CD14-positive monocyte (primary cell): ENCODE measurements at regions not wholly inside any gene's neighbourhood (a gene's known extent, or its start where the extent isn't known, plus 50 kb on each side); places are given as distances from the start of the nearest gene placed in this dataset.

Experiments used
- DNase-seq, 3 donors: peaks; one replicate each; pipeline ENCODE4 v3.0.0-alpha.2; 2011 to 2022
- H2AFZ ChIP-seq: 2 replicates; pipeline ENCODE4 v1.6.0; 2012; ENCODE audit warnings: mild to moderate bottlenecking, low read depth, low read length, inconsistent platforms; ENCODE audit not compliant: insufficient read depth, poor library complexity, severe bottlenecking
- H3K27ac ChIP-seq, 2 donors: 1 replicate in 1 of 2; 2 replicates in 1 of 2; pipeline ENCODE4 v1.5.1; 2012 to 2013; ENCODE audit warnings: low read length in 2 of 2, control low read depth in 1 of 2, inconsistent platforms in 1 of 2, low read depth in 1 of 2, mild to moderate bottlenecking in 1 of 2
- H3K27me3 ChIP-seq, 2 donors: one replicate each; pipeline versions ENCODE4 v1.6.0 to v1.6.1; 2011 to 2013; ENCODE audit warnings: low read length in 2 of 2; ENCODE audit not compliant: control insufficient read depth in 2 of 2, insufficient read depth in 2 of 2
- H3K36me3 ChIP-seq, 2 donors: replicated peaks in 1 of 2; 1 replicate in 1 of 2; 2 replicates in 1 of 2; pipeline versions ENCODE4 v1.5.1 to v1.6.1; 2012 to 2013; ENCODE audit warnings: low read length in 2 of 2, control low read depth in 1 of 2, inconsistent platforms in 1 of 2, mild to moderate bottlenecking in 1 of 2; ENCODE audit not compliant: insufficient read depth in 2 of 2, control insufficient read depth in 1 of 2
- H3K4me1 ChIP-seq, 2 donors: 1 replicate in 1 of 2; 2 replicates in 1 of 2; pipeline versions ENCODE4 v1.5.1 to v1.6.1; 2012 to 2013; ENCODE audit warnings: low read length in 2 of 2, control low read depth in 1 of 2, inconsistent platforms in 1 of 2, mild to moderate bottlenecking in 1 of 2, moderate library complexity in 1 of 2; ENCODE audit not compliant: insufficient read depth in 2 of 2, control insufficient read depth in 1 of 2
- H3K4me2 ChIP-seq: replicated peaks from 2 replicates; pipeline ENCODE3; 2012; ENCODE audit warnings: low read length, moderate library complexity, mild to moderate bottlenecking; ENCODE audit not compliant: poor library complexity, severe bottlenecking; ENCODE audit errors: extremely low read depth
- H3K4me3 ChIP-seq, 3 experiments: fragments of 200-600 bp in 1 of 3; sonication (generic) in 1 of 3; replicated peaks in 1 of 3; 1 replicate in 2 of 3; 2 replicates in 1 of 3; pipeline ENCODE4 v1.5.1; 2011 to 2013; ENCODE audit warnings: low read length in 3 of 3, mild to moderate bottlenecking in 3 of 3, control low read depth in 2 of 3, low read depth in 2 of 3, inconsistent platforms in 1 of 3, moderate library complexity in 1 of 3
- H3K79me2 ChIP-seq: 2 replicates; pipeline ENCODE4 v1.6.0; 2012; ENCODE audit warnings: mild to moderate bottlenecking, control low read depth, inconsistent platforms, low read length, moderate library complexity; ENCODE audit not compliant: insufficient read depth
- H3K9ac ChIP-seq: 2 replicates; pipeline ENCODE4 v1.6.0; 2017; ENCODE audit warnings: low read length, mild to moderate bottlenecking; ENCODE audit not compliant: insufficient read depth, poor library complexity, severe bottlenecking
- H3K9me3 ChIP-seq, 2 donors: replicated peaks in 1 of 2; 1 replicate in 1 of 2; 2 replicates in 1 of 2; pipeline versions ENCODE4 v1.5.1 to v1.6.1; 2012 to 2013; ENCODE audit warnings: low read length in 2 of 2, control low read depth in 1 of 2; ENCODE audit not compliant: control insufficient read depth in 1 of 2, insufficient read depth in 1 of 2
- H4K20me1 ChIP-seq: 2 replicates; pipeline ENCODE4 v1.6.0; 2012; ENCODE audit warnings: mild to moderate bottlenecking, low read length, control low read depth, moderate library complexity; ENCODE audit not compliant: insufficient read depth
- H3K27ac Mint-ChIP-seq, 7 donors: one replicate each; pipeline ENCODE4 v1.8.0; 2020; ENCODE audit warnings: mild to moderate bottlenecking in 7 of 7, mixed read lengths in 7 of 7, moderate library complexity in 6 of 7, inconsistent platforms in 2 of 7
- H3K27me3 Mint-ChIP-seq, 3 donors: one replicate each; pipeline ENCODE4 v1.8.0; 2021 to 2022; ENCODE audit warnings: low read depth in 3 of 3, mild to moderate bottlenecking in 3 of 3, mixed read lengths in 3 of 3, moderate library complexity in 3 of 3, inconsistent platforms in 1 of 3
- H3K36me3 Mint-ChIP-seq, 2 donors: one replicate each; pipeline ENCODE4 v1.8.0; 2020; ENCODE audit warnings: mixed read lengths in 2 of 2, inconsistent platforms in 1 of 2, mild to moderate bottlenecking in 1 of 2
- H3K4me1 Mint-ChIP-seq: one replicate; pipeline ENCODE4 v1.8.0; 2020; ENCODE audit warnings: mild to moderate bottlenecking, mixed read lengths
- H3K4me3 Mint-ChIP-seq, 2 donors: one replicate each; pipeline ENCODE4 v1.8.0; 2020; ENCODE audit warnings: mild to moderate bottlenecking in 2 of 2, mixed read lengths in 2 of 2, moderate library complexity in 1 of 2
- H3K9me3 Mint-ChIP-seq, 7 donors: one replicate each; pipeline ENCODE4 v1.8.0; 2020 to 2022; ENCODE audit warnings: mixed read lengths in 7 of 7, mild to moderate bottlenecking in 6 of 7, moderate library complexity in 6 of 7, inconsistent platforms in 2 of 7
- WGBS: methylation state at CpG from one replicate; pipeline ENCODE4 v1.1.5; 2013; ENCODE audit warnings: missing lambda C conversion rate; ENCODE audit not compliant: insufficient coverage; 5-methylcytosine and 5-hydroxymethylcytosine counted together
- intact Hi-C, 2 donors: fragments of 100-400 bp; cut with micrococcal nuclease; formaldehyde crosslinking; loops; one replicate each; pipeline versions ENCODE4 v1.15.0 to v1.15.1; 2023
- TF ChIP-seq, protein P1 (sequence below): fragments of 200-600 bp; IDR thresholded peaks from one replicate; pipeline ENCODE4 v1.8.0; 2022; ENCODE audit warnings: antibody characterized with exemption, mild to moderate bottlenecking

GRCh38 chr10:128312250-128312649, 186.0 kb upstream of the MKI67 start:
- Histone ChIP-seq H2AFZ (no peak overlapping the region), H3K4me2 (no peak overlapping the region), H3K79me2 (no peaks in the 10 kb centered on the region), H3K9me3 (no peaks in the 10 kb centered on the region), H3K9ac (no peak overlapping the region), H3K27me3 (no peaks in the 10 kb centered on the region), H3K27ac (no peak overlapping the region), H3K4me3 (no peak overlapping the region), H4K20me1 (no peaks in the 10 kb centered on the region), H3K4me1 (no peaks in the 10 kb centered on the region), H3K36me3 (no peaks in the 10 kb centered on the region)
- no peak overlapping the region for H3K4me3 Mint-ChIP-seq
- peaks cover 0 to 5% (median 2%) of the 10 kb centered on the region in 3 donors for H3K27me3 Mint-ChIP-seq
- 92% methylated on average over 4 of the region's 7 CpGs for WGBS
- no peaks in the 10 kb centered on the region for H3K36me3 Mint-ChIP-seq
- H3K27ac Mint-ChIP-seq = no peak overlapping the region
- no peak for DNase-seq
- intact Hi-C loops = no loop called here
- H3K9me3 Mint-ChIP-seq = no peaks in the 10 kb centered on the region
- no peaks in the 10 kb centered on the region for H3K4me1 Mint-ChIP-seq
- TF ChIP-seq, protein P1, sequence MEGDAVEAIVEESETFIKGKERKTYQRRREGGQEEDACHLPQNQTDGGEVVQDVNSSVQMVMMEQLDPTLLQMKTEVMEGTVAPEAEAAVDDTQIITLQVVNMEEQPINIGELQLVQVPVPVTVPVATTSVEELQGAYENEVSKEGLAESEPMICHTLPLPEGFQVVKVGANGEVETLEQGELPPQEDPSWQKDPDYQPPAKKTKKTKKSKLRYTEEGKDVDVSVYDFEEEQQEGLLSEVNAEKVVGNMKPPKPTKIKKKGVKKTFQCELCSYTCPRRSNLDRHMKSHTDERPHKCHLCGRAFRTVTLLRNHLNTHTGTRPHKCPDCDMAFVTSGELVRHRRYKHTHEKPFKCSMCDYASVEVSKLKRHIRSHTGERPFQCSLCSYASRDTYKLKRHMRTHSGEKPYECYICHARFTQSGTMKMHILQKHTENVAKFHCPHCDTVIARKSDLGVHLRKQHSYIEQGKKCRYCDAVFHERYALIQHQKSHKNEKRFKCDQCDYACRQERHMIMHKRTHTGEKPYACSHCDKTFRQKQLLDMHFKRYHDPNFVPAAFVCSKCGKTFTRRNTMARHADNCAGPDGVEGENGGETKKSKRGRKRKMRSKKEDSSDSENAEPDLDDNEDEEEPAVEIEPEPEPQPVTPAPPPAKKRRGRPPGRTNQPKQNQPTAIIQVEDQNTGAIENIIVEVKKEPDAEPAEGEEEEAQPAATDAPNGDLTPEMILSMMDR = no peak

DNA sequence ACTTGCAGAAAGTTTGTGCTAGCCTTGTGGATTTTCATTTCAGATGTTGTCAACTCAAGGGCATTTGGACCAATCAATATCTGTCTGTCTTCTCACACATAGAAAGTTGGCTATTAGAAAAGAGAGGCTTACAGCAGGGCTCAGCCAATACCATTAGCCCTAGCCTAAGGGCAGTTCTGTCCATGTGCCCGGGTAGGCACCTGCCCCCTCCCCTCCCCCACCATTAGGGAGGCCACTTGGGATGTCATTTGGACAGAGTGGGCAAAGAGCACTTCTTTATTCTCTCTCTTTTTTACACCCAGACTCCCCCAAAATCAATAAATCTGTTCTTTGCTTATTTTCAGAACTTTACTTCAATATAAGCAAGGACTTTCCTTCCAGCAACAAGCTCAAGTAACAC, 188.5 kb upstream of the MKI67 start:
- H3K4me2 ChIP-seq = no peak overlapping the region
- H2AFZ ChIP-seq = no peak overlapping the region
- no peaks in the 10 kb centered on the region for H3K79me2 ChIP-seq
- Mint-ChIP-seq H3K27me3 (peaks cover 0 to 5% (median 2%) of the 10 kb centered on the region in 3 donors), H3K27ac (no peak overlapping the region), H3K4me3 (no peak overlapping the region), H3K4me1 (no peaks in the 10 kb centered on the region), H3K9me3 (peaks cover 0 to 4% (median 0%) of the 10 kb centered on the region in 7 donors), H3K36me3 (no peaks in the 10 kb centered on the region)
- H3K27ac ChIP-seq = no peak overlapping the region
- H3K9me3 ChIP-seq = no peaks in the 10 kb centered on the region
- no peak overlapping the region for H3K9ac ChIP-seq
- no peaks in the 10 kb centered on the region for H3K27me3 ChIP-seq
- no peak for DNase-seq
- no peaks in the 10 kb centered on the region for H3K36me3 ChIP-seq
- no CpG with 5 or more reads among the region's 1 CpG for WGBS
- no peaks in the 10 kb centered on the region for H3K4me1 ChIP-seq
- no peak overlapping the region for H3K4me3 ChIP-seq
- no peaks in the 10 kb centered on the region for H4K20me1 ChIP-seq
- intact Hi-C loops = no loop called here
- TF ChIP-seq, protein P1 = no peak
